Hepatocyte (in vitro differentiated cells): ENCODE measurements at regions not wholly inside any gene's neighbourhood (a gene's known extent, or its start where the extent isn't known, plus 50 kb on each side); places are given as distances from the start of the nearest gene placed in this dataset.

Source experiments
- CTCF ChIP-seq: fragments of 200-600 bp; sonication (generic); IDR thresholded peaks from 2 replicates; pipeline ENCODE4 v1.5.1; 2016; ENCODE audit warnings: antibody characterized with exemption, mild to moderate bottlenecking; ENCODE audit not compliant: poor library complexity
- EZH2 ChIP-seq: fragments of 200-600 bp; sonication (generic); IDR thresholded peaks from 2 replicates; pipeline ENCODE4 v1.6.1; 2016; ENCODE audit warnings: antibody characterized with exemption, mild to moderate bottlenecking, borderline replicate concordance
- EZH2phosphoT487 ChIP-seq: fragments of 200-600 bp; sonication (generic); IDR thresholded peaks from one replicate; pipeline ENCODE4 v1.6.1; 2018; ENCODE audit warnings: antibody characterized with exemption, mild to moderate bottlenecking, low read depth, moderate library complexity; ENCODE audit not compliant: unreplicated experiment, severe bottlenecking

GRCh38 chr4:3367866-3368265, 73.9 kb upstream of the HGFAC start:
- TF ChIP-seq CTCF: no peak
- TF ChIP-seq EZH2: no peak
- no peak for TF ChIP-seq EZH2phosphoT487
